Progenitor cell of endocrine pancreas (in vitro differentiated cells): ENCODE measurements at regions not wholly inside any gene's neighbourhood (a gene's known extent, or its start where the extent isn't known, plus 50 kb on each side); places are given as distances from the start of the nearest gene placed in this dataset.

Experiments
- DNase-seq: peaks from one replicate; pipeline ENCODE4 v3.0.0; 2021; ENCODE audit warnings: low spot score; ENCODE audit not compliant: unreplicated experiment
- H3K27ac Mint-ChIP-seq: 2 replicates; pipeline ENCODE4 v1.8.0; 2021; ENCODE audit warnings: mild to moderate bottlenecking, moderate library complexity, mixed read lengths
- H3K27me3 Mint-ChIP-seq: 2 replicates; pipeline ENCODE4 v1.8.0; 2021; ENCODE audit warnings: mixed read lengths
- H3K36me3 Mint-ChIP-seq: 2 replicates; pipeline ENCODE4 v1.8.0; 2022; ENCODE audit warnings: mixed read lengths; ENCODE audit not compliant: insufficient read depth
- H3K4me1 Mint-ChIP-seq: 2 replicates; pipeline ENCODE4 v1.8.0; 2021; ENCODE audit warnings: low read depth, mixed read lengths
- H3K4me3 Mint-ChIP-seq: 2 replicates; pipeline ENCODE4 v1.8.0; 2021; ENCODE audit warnings: low read depth, mild to moderate bottlenecking, moderate library complexity, mixed read lengths
- H3K9me3 Mint-ChIP-seq: 2 replicates; pipeline ENCODE4 v1.8.0; 2021; ENCODE audit warnings: low read depth, mixed read lengths
- TF ChIP-seq, protein P1 (sequence below): fragments of 200-600 bp; sonication (generic); IDR thresholded peaks from one replicate; pipeline ENCODE4 v1.5.0; 2021; ENCODE audit warnings: antibody characterized with exemption, mild to moderate bottlenecking; ENCODE audit not compliant: unreplicated experiment

- H3K4me3 Mint-ChIP-seq: no peak overlapping the region
Observed at GRCh38 chr9:77097335-77097734, 77.9 kb downstream of the FOXB2 start.

DNA sequence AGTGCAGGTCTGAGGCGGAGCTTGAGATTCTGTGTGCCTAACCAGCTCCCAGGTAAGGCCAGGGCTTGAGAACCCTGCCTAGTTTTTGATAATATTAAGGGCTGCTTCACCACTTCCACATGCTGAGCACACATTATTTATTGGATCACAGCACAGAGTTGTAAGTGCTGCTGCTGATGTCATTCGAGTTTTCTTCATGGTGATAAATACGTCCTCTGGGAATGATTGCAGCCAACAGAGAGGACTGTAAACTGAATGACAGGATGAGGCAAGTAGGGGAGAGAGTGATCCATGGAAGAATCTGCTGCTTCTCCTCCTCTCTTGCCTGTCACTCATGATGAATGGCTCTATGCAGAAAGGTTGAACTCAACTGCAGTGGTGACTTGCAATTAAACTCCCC, 77.9 kb upstream of the VPS13A start:
- TF ChIP-seq, protein P1, sequence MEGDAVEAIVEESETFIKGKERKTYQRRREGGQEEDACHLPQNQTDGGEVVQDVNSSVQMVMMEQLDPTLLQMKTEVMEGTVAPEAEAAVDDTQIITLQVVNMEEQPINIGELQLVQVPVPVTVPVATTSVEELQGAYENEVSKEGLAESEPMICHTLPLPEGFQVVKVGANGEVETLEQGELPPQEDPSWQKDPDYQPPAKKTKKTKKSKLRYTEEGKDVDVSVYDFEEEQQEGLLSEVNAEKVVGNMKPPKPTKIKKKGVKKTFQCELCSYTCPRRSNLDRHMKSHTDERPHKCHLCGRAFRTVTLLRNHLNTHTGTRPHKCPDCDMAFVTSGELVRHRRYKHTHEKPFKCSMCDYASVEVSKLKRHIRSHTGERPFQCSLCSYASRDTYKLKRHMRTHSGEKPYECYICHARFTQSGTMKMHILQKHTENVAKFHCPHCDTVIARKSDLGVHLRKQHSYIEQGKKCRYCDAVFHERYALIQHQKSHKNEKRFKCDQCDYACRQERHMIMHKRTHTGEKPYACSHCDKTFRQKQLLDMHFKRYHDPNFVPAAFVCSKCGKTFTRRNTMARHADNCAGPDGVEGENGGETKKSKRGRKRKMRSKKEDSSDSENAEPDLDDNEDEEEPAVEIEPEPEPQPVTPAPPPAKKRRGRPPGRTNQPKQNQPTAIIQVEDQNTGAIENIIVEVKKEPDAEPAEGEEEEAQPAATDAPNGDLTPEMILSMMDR: no peak
- no peak overlapping the region for H3K4me3 Mint-ChIP-seq
- no peaks in the 10 kb centered on the region for H3K36me3 Mint-ChIP-seq
- H3K27ac Mint-ChIP-seq: no peak overlapping the region
- no peaks in the 10 kb centered on the region for H3K4me1 Mint-ChIP-seq
- peaks cover 7% of the 10 kb centered on the region for H3K9me3 Mint-ChIP-seq
- no peak for DNase-seq
- H3K27me3 Mint-ChIP-seq: peaks cover 3% of the 10 kb centered on the region

More at GRCh38 chr9:77097335-77097734, 77.9 kb downstream of the FOXB2 start:
- H3K4me1 Mint-ChIP-seq: no peaks in the 10 kb centered on the region
- no peaks in the 10 kb centered on the region for H3K36me3 Mint-ChIP-seq
- H3K9me3 Mint-ChIP-seq: no peaks in the 10 kb centered on the region
- no peak for DNase-seq
- no peak overlapping the region for H3K27ac Mint-ChIP-seq
- peaks cover 3% of the 10 kb centered on the region for H3K27me3 Mint-ChIP-seq
- TF ChIP-seq, protein P1: no peak

DNA sequence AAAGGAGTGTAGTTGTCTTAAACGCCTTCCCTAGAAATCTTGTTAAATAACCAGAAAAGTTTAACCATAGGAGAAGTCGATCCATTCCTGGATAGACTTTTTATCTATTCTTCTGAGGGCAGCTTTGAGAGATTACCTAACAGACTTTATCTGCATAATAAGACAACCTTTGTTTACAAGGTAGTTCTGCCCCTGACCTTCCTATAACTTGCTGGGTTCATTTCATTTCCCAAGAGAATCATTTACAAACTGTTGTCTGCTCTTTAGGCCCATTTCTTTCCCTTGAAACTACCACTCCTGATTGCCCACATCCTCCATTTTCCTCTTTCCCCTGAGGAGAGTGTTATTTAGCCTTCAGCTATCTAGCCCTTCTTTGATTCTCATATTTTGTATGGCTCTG, 65.9 kb upstream of the VPS13A start:
- Mint-ChIP-seq H3K27ac (no peak overlapping the region), H3K27me3 (peaks cover 2% of the 10 kb centered on the region), H3K9me3 (peaks cover 8% of the 10 kb centered on the region), H3K4me3 (no peak overlapping the region), H3K4me1 (no peaks in the 10 kb centered on the region), H3K36me3 (no peaks in the 10 kb centered on the region)
- no peak for DNase-seq
- TF ChIP-seq, protein P1: no peak

DNA sequence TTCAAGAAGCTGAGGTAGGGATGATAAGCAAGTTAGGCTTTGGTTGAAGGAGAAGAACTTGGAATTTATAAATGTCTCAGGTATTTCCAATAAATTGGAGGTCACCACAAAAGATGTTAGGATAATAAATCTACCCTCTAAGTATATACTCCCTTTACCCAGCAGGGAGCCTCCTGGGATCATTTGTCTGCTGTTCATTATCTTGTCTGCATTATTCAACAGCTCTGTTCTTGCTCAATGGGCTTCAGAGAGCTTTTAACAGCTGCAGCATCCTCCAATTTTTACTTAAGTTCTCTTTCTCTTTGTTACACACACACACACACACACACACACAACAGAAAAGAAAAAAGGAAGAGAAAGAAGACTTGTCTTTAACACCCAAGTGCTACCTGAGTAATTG, 51.7 kb upstream of the VPS13A start:
- TF ChIP-seq, protein P1: no peak
- Mint-ChIP-seq H3K4me3 (no peak overlapping the region), H3K4me1 (no peaks in the 10 kb centered on the region), H3K9me3 (no peaks in the 10 kb centered on the region), H3K36me3 (no peaks in the 10 kb centered on the region), H3K27me3 (peaks cover 4% of the 10 kb centered on the region), H3K27ac (no peak overlapping the region)
- no peak for DNase-seq

- Mint-ChIP-seq H3K36me3 (no peaks in the 10 kb centered on the region), H3K27me3 (no peaks in the 10 kb centered on the region), H3K27ac (no peak overlapping the region), H3K4me1 (no peaks in the 10 kb centered on the region), H3K4me3 (no peak overlapping the region), H3K9me3 (no peaks in the 10 kb centered on the region)
- no peak for DNase-seq
- TF ChIP-seq, protein P1: no peak
Observed at GRCh38 chr9:77127071-77127470, 50.3 kb upstream of the VPS13A start.
